Endodermal cell (in vitro differentiated cells): ENCODE measurements at regions not wholly inside any gene's neighbourhood (a gene's known extent, or its start where the extent isn't known, plus 50 kb on each side); places are given as distances from the start of the nearest gene placed in this dataset.

Source experiments
- DNase-seq: peaks from one replicate; pipeline ENCODE4 v3.0.0-alpha.2; 2017
- H3K27ac ChIP-seq: 2 replicates; pipeline ENCODE4 v1.5.1; 2013; ENCODE audit warnings: mild to moderate bottlenecking, low read depth, low read length, moderate library complexity
- H3K27me3 ChIP-seq: 2 replicates; pipeline ENCODE4 v1.6.1; 2013; ENCODE audit warnings: mild to moderate bottlenecking, low read length, moderate library complexity; ENCODE audit not compliant: insufficient read depth, control insufficient read depth, poor library complexity, severe bottlenecking
- H3K36me3 ChIP-seq: 2 replicates; pipeline ENCODE4 v1.7.0; 2013; ENCODE audit warnings: mild to moderate bottlenecking, low read length, moderate library complexity; ENCODE audit not compliant: control insufficient read depth, insufficient read depth
- H3K4me1 ChIP-seq: one replicate; pipeline ENCODE4 v1.7.0; 2013; ENCODE audit warnings: low read length; ENCODE audit not compliant: control insufficient read depth, insufficient read depth
- H3K4me3 ChIP-seq: 2 replicates; pipeline ENCODE4 v1.5.1; 2013; ENCODE audit warnings: mild to moderate bottlenecking, low read length, moderate library complexity
- H3K9ac ChIP-seq: 2 replicates; pipeline ENCODE4 v1.6.1; 2013; ENCODE audit warnings: mild to moderate bottlenecking, low read length, moderate library complexity; ENCODE audit not compliant: poor library complexity, severe bottlenecking; ENCODE audit errors: extremely low read depth
- H3K9me3 ChIP-seq: 2 replicates; pipeline ENCODE4 v1.6.1; 2013; ENCODE audit warnings: mild to moderate bottlenecking, low read length, moderate library complexity; ENCODE audit not compliant: control insufficient read depth
- H3K27ac Mint-ChIP-seq: 2 replicates; pipeline ENCODE4 v1.8.0; 2020; ENCODE audit warnings: mixed read lengths
- H3K27me3 Mint-ChIP-seq: 2 replicates; pipeline ENCODE4 v1.8.0; 2021; ENCODE audit warnings: mild to moderate bottlenecking, mixed read lengths; ENCODE audit not compliant: insufficient read depth
- H3K36me3 Mint-ChIP-seq: 2 replicates; pipeline ENCODE4 v1.8.0; 2020; ENCODE audit warnings: low read depth, mixed read lengths
- H3K4me1 Mint-ChIP-seq: 2 replicates; pipeline ENCODE4 v1.8.0; 2020; ENCODE audit warnings: mixed read lengths
- H3K4me3 Mint-ChIP-seq: 2 replicates; pipeline ENCODE4 v1.8.0; 2020; ENCODE audit warnings: mild to moderate bottlenecking, moderate library complexity, mixed read lengths
- H3K9me3 Mint-ChIP-seq: 2 replicates; pipeline ENCODE4 v1.8.0; 2020; ENCODE audit warnings: mild to moderate bottlenecking, mixed read lengths
- CTCF ChIP-seq: fragments of 200-600 bp; sonication (generic); conservative IDR thresholded peaks from 2 replicates; pipeline ENCODE4 v1.5.0; 2021; ENCODE audit warnings: antibody characterized with exemption, mild to moderate bottlenecking
- WGBS, 2 experiments: methylation state at CpG; one replicate each; pipeline versions ENCODE4 v1.1.5 to v1.1.7; 2013; ENCODE audit warnings: missing lambda C conversion rate in 2 of 2, mixed read lengths in 1 of 2; ENCODE audit not compliant: insufficient coverage in 1 of 2, insufficient read length in 1 of 2; 5-methylcytosine and 5-hydroxymethylcytosine counted together

- peaks cover 5% of the 10 kb centered on the region for H3K36me3 ChIP-seq
- no peak for TF ChIP-seq CTCF
- no peak overlapping the region for H3K4me3 ChIP-seq
- H3K27ac Mint-ChIP-seq, result no peak overlapping the region
- H3K27me3 ChIP-seq, result no peaks in the 10 kb centered on the region
- H3K36me3 Mint-ChIP-seq, result peaks cover 36% of the 10 kb centered on the region
- H3K9me3 ChIP-seq, result no peaks in the 10 kb centered on the region
- H3K4me3 Mint-ChIP-seq, result no peak overlapping the region
- no peak for DNase-seq
- no peak overlapping the region for H3K27ac ChIP-seq
- no peaks in the 10 kb centered on the region for H3K4me1 ChIP-seq
- no peaks in the 10 kb centered on the region for H3K9me3 Mint-ChIP-seq
- H3K27me3 Mint-ChIP-seq, result peaks cover 1% of the 10 kb centered on the region
- H3K9ac ChIP-seq, result no peak overlapping the region
- WGBS, 2 experiments, result 86 to 95% methylated on average over 1 of the region's 1 CpG
- peaks cover 6% of the 10 kb centered on the region for H3K4me1 Mint-ChIP-seq
These were observed 187.0 kb downstream of the AASDH start for GRCh38 chr4:56200275-56200674.

GRCh38 chr4:56198265-56198664, 189.0 kb downstream of the AASDH start:
- Histone ChIP-seq H3K9me3 (no peaks in the 10 kb centered on the region), H3K4me1 (no peaks in the 10 kb centered on the region), H3K9ac (no peak overlapping the region), H3K27ac (no peak overlapping the region), H3K4me3 (no peak overlapping the region), H3K36me3 (peaks cover 5% of the 10 kb centered on the region), H3K27me3 (no peaks in the 10 kb centered on the region)
- Mint-ChIP-seq H3K27me3 (no peaks in the 10 kb centered on the region), H3K4me3 (no peak overlapping the region), H3K36me3 (peaks cover 23% of the 10 kb centered on the region), H3K27ac (no peak overlapping the region), H3K4me1 (no peaks in the 10 kb centered on the region), H3K9me3 (no peaks in the 10 kb centered on the region)
- no peak for TF ChIP-seq CTCF
- WGBS, 2 experiments, result 95 to 100% methylated on average over 1 to 2 of the region's 2 CpGs
- DNase-seq, result no peak

GRCh38 chr4:56197387-56197786, 189.9 kb downstream of the AASDH start:
- H3K4me1 Mint-ChIP-seq, result no peaks in the 10 kb centered on the region
- H3K27ac ChIP-seq, result no peak overlapping the region
- DNase-seq, result no peak
- TF ChIP-seq CTCF, result no peak
- H3K4me1 ChIP-seq, result no peaks in the 10 kb centered on the region
- H3K27me3 ChIP-seq, result no peaks in the 10 kb centered on the region
- peaks cover 26% of the 10 kb centered on the region for H3K36me3 Mint-ChIP-seq
- no peak overlapping the region for H3K4me3 ChIP-seq
- peaks cover under 1% of the 10 kb centered on the region for H3K9me3 Mint-ChIP-seq
- peaks cover 5% of the 10 kb centered on the region for H3K9me3 ChIP-seq
- no peak overlapping the region for H3K9ac ChIP-seq
- no peaks in the 10 kb centered on the region for H3K27me3 Mint-ChIP-seq
- WGBS, 2 experiments, result 95 to 96% methylated on average over 5 of the region's 5 CpGs
- no peak overlapping the region for H3K27ac Mint-ChIP-seq
- peaks cover 5% of the 10 kb centered on the region for H3K36me3 ChIP-seq
- no peak overlapping the region for H3K4me3 Mint-ChIP-seq
